ENCODE measurements at regions not wholly inside any gene's neighbourhood (a gene's known extent, or its start where the extent isn't known, plus 50 kb on each side); places are given as distances from the start of the nearest gene placed in this dataset.

GRCh38 chr9:95669253-95669652 lies 152.5 kb upstream of the PTCH1 start:
- ChIA-PET POLR2A (ENCODE audit: low non-redundant PET) (no interaction called here), CTCF (no interaction called here)
- intact Hi-C loops (cut with micrococcal nuclease; ENCODE audit: unreplicated experiment), result no loop called here
- DNase-seq (ENCODE audit: low spot score), result no peak
- H3K36me3 ChIP-seq (ENCODE audit: insufficient read depth, low read length, poor library complexity, severe bottlenecking), result no peaks in the 10 kb centered on the region
- H3K27ac ChIP-seq (ENCODE audit: low read depth, low read length, poor library complexity, severe bottlenecking), result no peak overlapping the region
- H3K27me3 ChIP-seq (replicated peaks; ENCODE audit: insufficient read depth, low read depth, low read length, poor library complexity), result no peaks in the 10 kb centered on the region
- TF ChIP-seq EZH2 (IDR thresholded peaks at IDR 0.05; ENCODE audit: borderline replicate concordance, low read depth, low read length, poor library complexity, severe bottlenecking), result no peak
- TF ChIP-seq CTCF (conservative IDR thresholded peaks at IDR 0.05; ENCODE audit: low read depth, low read length), result no peak
- no peaks in the 10 kb centered on the region for H3K4me1 ChIP-seq (ENCODE audit: insufficient read depth, low read length, poor library complexity, severe bottlenecking)
- H3K4me3 ChIP-seq (ENCODE audit: low read depth, low read length, poor library complexity, severe bottlenecking), result no peak overlapping the region
- BruUV-seq (replicated peaks), result no TSS peak
- H3K9me3 ChIP-seq (ENCODE audit: low read depth, low read length, poor library complexity, severe bottlenecking), result no peaks in the 10 kb centered on the region

- Histone ChIP-seq H3K27ac (ENCODE audit: low read depth, low read length, poor library complexity, severe bottlenecking) (no peak overlapping the region), H3K36me3 (ENCODE audit: insufficient read depth, low read length, poor library complexity, severe bottlenecking) (no peaks in the 10 kb centered on the region), H3K4me3 (ENCODE audit: low read depth, low read length, poor library complexity, severe bottlenecking) (no peak overlapping the region), H3K9me3 (ENCODE audit: low read depth, low read length, poor library complexity, severe bottlenecking) (no peaks in the 10 kb centered on the region), H3K4me1 (ENCODE audit: insufficient read depth, low read length, poor library complexity, severe bottlenecking) (no peaks in the 10 kb centered on the region), H3K27me3 (replicated peaks; ENCODE audit: insufficient read depth, low read depth, low read length, poor library complexity) (no peaks in the 10 kb centered on the region)
- ChIA-PET POLR2A (ENCODE audit: low non-redundant PET) (no interaction called here), CTCF (no interaction called here)
- no peak for TF ChIP-seq CTCF (conservative IDR thresholded peaks at IDR 0.05; ENCODE audit: low read depth, low read length)
- no peak for TF ChIP-seq EZH2 (IDR thresholded peaks at IDR 0.05; ENCODE audit: borderline replicate concordance, low read depth, low read length, poor library complexity, severe bottlenecking)
- DNase-seq (ENCODE audit: low spot score), result no peak
- intact Hi-C loops (cut with micrococcal nuclease; ENCODE audit: unreplicated experiment), result no loop called here
- BruUV-seq (replicated peaks), result no TSS peak
Observed at GRCh38 chr9:95667789-95668188, 151.0 kb upstream of the PTCH1 start.

GRCh38 chr9:95666785-95667155 lies 150.0 kb upstream of the PTCH1 start:
- no peaks in the 10 kb centered on the region for H3K36me3 ChIP-seq (ENCODE audit: insufficient read depth, low read length, poor library complexity, severe bottlenecking)
- no peak overlapping the region for H3K4me3 ChIP-seq (ENCODE audit: low read depth, low read length, poor library complexity, severe bottlenecking)
- POLR2A ChIA-PET (ENCODE audit: low non-redundant PET), result no interaction called here
- intact Hi-C loops (cut with micrococcal nuclease; ENCODE audit: unreplicated experiment), result no loop called here
- no peaks in the 10 kb centered on the region for H3K9me3 ChIP-seq (ENCODE audit: low read depth, low read length, poor library complexity, severe bottlenecking)
- CTCF ChIA-PET, result no interaction called here
- DNase-seq (ENCODE audit: low spot score), result no peak
- TF ChIP-seq EZH2 (IDR thresholded peaks at IDR 0.05; ENCODE audit: borderline replicate concordance, low read depth, low read length, poor library complexity, severe bottlenecking) (no peak), CTCF (conservative IDR thresholded peaks at IDR 0.05; ENCODE audit: low read depth, low read length) (no peak)
- no peaks in the 10 kb centered on the region for H3K27me3 ChIP-seq (replicated peaks; ENCODE audit: insufficient read depth, low read depth, low read length, poor library complexity)
- H3K4me1 ChIP-seq (ENCODE audit: insufficient read depth, low read length, poor library complexity, severe bottlenecking), result no peaks in the 10 kb centered on the region
- BruUV-seq (replicated peaks), result no TSS peak
- no peak overlapping the region for H3K27ac ChIP-seq (ENCODE audit: low read depth, low read length, poor library complexity, severe bottlenecking)

All from A673 (cell line).